Right lobe of liver (tissue), 6 donors: ENCODE measurements at regions not wholly inside any gene's neighbourhood (a gene's known extent, or its start where the extent isn't known, plus 50 kb on each side); places are given as distances from the start of the nearest gene placed in this dataset.

ENCODE experiments used
- ATAC-seq, 4 donors: fragments of 200-7000 bp; cut with Tn5 transposase; one replicate each; pipeline ENCODE4 v1.9.1; 2020; ENCODE audit warnings: mild to moderate bottlenecking in 4 of 4, moderate library complexity in 4 of 4
- DNase-seq, 3 donors: peaks; one replicate each; pipeline ENCODE4 v3.0.0-alpha.2; 2020
- H3K27ac ChIP-seq, 3 donors: fragments of 200-600 bp; one replicate each; pipeline ENCODE4 v1.8.0; 2022
- H3K27me3 ChIP-seq, 2 donors: fragments of 200-600 bp; one replicate each; pipeline ENCODE4 v1.8.0; 2022
- H3K36me3 ChIP-seq, 4 donors: fragments of 200-600 bp; sonication (generic) in 1 of 4; one replicate each; pipeline versions ENCODE4 v1.5.1 to v1.8.0; 2017 to 2022; ENCODE audit warnings: control low read depth in 1 of 4
- H3K4me1 ChIP-seq, 4 donors: fragments of 200-600 bp; sonication (generic) in 1 of 4; one replicate each; pipeline versions ENCODE4 v1.5.1 to v1.8.0; 2017 to 2022; ENCODE audit warnings: control low read depth in 1 of 4
- H3K4me3 ChIP-seq, 3 donors: fragments of 200-600 bp; one replicate each; pipeline ENCODE4 v1.8.0; 2022
- H3K9me3 ChIP-seq, 4 donors: fragments of 200-600 bp; sonication (generic) in 1 of 4; one replicate each; pipeline versions ENCODE4 v1.5.1 to v1.8.0; 2017 to 2022; ENCODE audit warnings: control low read depth in 1 of 4
- CTCF ChIP-seq, 4 donors: fragments of 200-600 bp in 3 of 4; fragments of 450-650 bp in 1 of 4; IDR thresholded peaks; one replicate each; pipeline versions ENCODE4 v1.5.1 to v1.8.0; 2016 to 2022; ENCODE audit warnings: antibody characterized with exemption in 4 of 4, mild to moderate bottlenecking in 2 of 4
- POLR2A ChIP-seq: fragments of 450-650 bp; IDR thresholded peaks from one replicate; pipeline ENCODE4 v1.6.1; 2017; ENCODE audit warnings: antibody characterized with exemption, mild to moderate bottlenecking
- whole genome bisulfite sequencing: methylation state at CpG from one replicate; pipeline ENCODE4 v1.1.6; 2018; ENCODE audit warnings: low coverage, low lambda C conversion rate; ENCODE audit not compliant: insufficient coverage; ENCODE audit errors: missing lambda C conversion rate; 5-methylcytosine and 5-hydroxymethylcytosine counted together
- intact Hi-C, 2 donors: fragments of 100-400 bp; cut with DNase I; formaldehyde crosslinking; loops; one replicate each; pipeline versions ENCODE4 v1.11.2 to v1.14.1; 2022
- donor health status: DM: no; HTN: yes; CAD: no.
- donor health status: DM: no; HTN: no; CAD: no.
- donor health status: DM: no; HTN: no; CAD: no.
- donor health status: DM: no; HTN: yes; CAD: no.
- donor health status: DM: no; HTN: yes; CAD: no.

- ATAC-seq: no peak
- H3K9me3 ChIP-seq: peaks cover 0 to 7% (median 0%) of the 10 kb centered on the region in 4 donors
These were observed 148.9 kb upstream of the LSM14A start for GRCh38 chr19:34023381-34023780.

GRCh38 chr19:34033880-34034279 lies 138.4 kb upstream of the LSM14A start:
- no peaks in the 10 kb centered on the region for H3K4me1 ChIP-seq
- H3K36me3 ChIP-seq: no peaks in the 10 kb centered on the region
- ATAC-seq: no peak
- no peaks in the 10 kb centered on the region for H3K9me3 ChIP-seq
- H3K27ac ChIP-seq: no peak overlapping the region
- no peak for DNase-seq
- intact Hi-C loops: no loop called here
- no peak overlapping the region for H3K4me3 ChIP-seq
- 52% methylated on average over 2 of the region's 3 CpGs for WGBS
- no peak for TF ChIP-seq CTCF (IDR thresholded peaks at IDR 0.05)
- TF ChIP-seq POLR2A: no peak
- H3K27me3 ChIP-seq: no peaks in the 10 kb centered on the region

More at GRCh38 chr19:34023381-34023780, 148.9 kb upstream of the LSM14A start:
- DNase-seq: no peak
- 41% methylated on average over 5 of the region's 5 CpGs for WGBS
- no peak overlapping the region for H3K27ac ChIP-seq
- intact Hi-C loops: no loop called here
- no peaks in the 10 kb centered on the region for H3K36me3 ChIP-seq
- no peaks in the 10 kb centered on the region for H3K27me3 ChIP-seq
- no peak overlapping the region for H3K4me3 ChIP-seq
- H3K4me1 ChIP-seq: no peaks in the 10 kb centered on the region
- TF ChIP-seq CTCF (IDR thresholded peaks at IDR 0.05) (no peak), POLR2A (no peak)

GRCh38 chr19:34034318-34034846 lies 137.9 kb upstream of the LSM14A start:
- 55% methylated on average over 2 of the region's 2 CpGs for WGBS
- TF ChIP-seq CTCF (IDR thresholded peaks at IDR 0.05) (no peak), POLR2A (no peak)
- H3K27ac ChIP-seq: no peak overlapping the region
- H3K4me1 ChIP-seq: no peaks in the 10 kb centered on the region
- H3K36me3 ChIP-seq: no peaks in the 10 kb centered on the region
- no peaks in the 10 kb centered on the region for H3K9me3 ChIP-seq
- no peak for DNase-seq
- no peaks in the 10 kb centered on the region for H3K27me3 ChIP-seq
- no peak for ATAC-seq
- intact Hi-C loops: no loop called here
- H3K4me3 ChIP-seq: no peak overlapping the region

- TF ChIP-seq CTCF (IDR thresholded peaks at IDR 0.05): peak; percentile 64 to 97 (median 94)
- TF ChIP-seq POLR2A: no peak
- Histone ChIP-seq H3K9me3 (no peaks in the 10 kb centered on the region), H3K27ac (no peak overlapping the region), H3K4me3 (no peak overlapping the region), H3K27me3 (no peaks in the 10 kb centered on the region), H3K4me1 (peaks cover 0 to 2% (median 0%) of the 10 kb centered on the region in 4 donors), H3K36me3 (no peaks in the 10 kb centered on the region)
- peak; percentile 71 to 76 (median 73) for DNase-seq
- ATAC-seq: peak; percentile 73 to 85 (median 80)
- WGBS: 17% methylated on average over 15 of the region's 15 CpGs
- intact Hi-C loops: no loop called here
These were observed 130.3 kb upstream of the LSM14A start for GRCh38 chr19:34041925-34042521.
